ENCODE measurements at regions not wholly inside any gene's neighbourhood (a gene's known extent, or its start where the extent isn't known, plus 50 kb on each side); places are given as distances from the start of the nearest gene placed in this dataset.

- Mint-ChIP-seq H3K27me3 (ENCODE audit: low read depth, unreplicated experiment) (no peaks in the 10 kb centered on the region), H3K9me3 (ENCODE audit: unreplicated experiment) (peaks cover 2% of the 10 kb centered on the region), H3K36me3 (ENCODE audit: low read depth, unreplicated experiment) (no peaks in the 10 kb centered on the region), H3K27ac (ENCODE audit: unreplicated experiment) (no peak overlapping the region), H3K4me1 (ENCODE audit: low read depth, unreplicated experiment) (no peaks in the 10 kb centered on the region), H3K4me3 (ENCODE audit: unreplicated experiment) (no peak overlapping the region)
- Histone ChIP-seq H3K36me3 (ENCODE audit: insufficient read depth, low read length) (no peaks in the 10 kb centered on the region), H3K4me2 (ENCODE audit: low read length) (no peak overlapping the region), H3K9me3 (ENCODE audit: insufficient read depth, low read depth, low read length) (no peaks in the 10 kb centered on the region), H3K79me2 (ENCODE audit: insufficient read depth, low read length) (no peaks in the 10 kb centered on the region), H3K27ac (ENCODE audit: low read depth, low read length) (no peak overlapping the region), H3K4me3 (ENCODE audit: insufficient read depth, low read depth, low read length) (no peak overlapping the region), H2AFZ (ENCODE audit: low read depth, low read length) (no peak overlapping the region), H3K9ac (ENCODE audit: low read length) (no peak overlapping the region), H4K20me1 (ENCODE audit: insufficient read depth, low read length) (no peaks in the 10 kb centered on the region), H3K27me3 (ENCODE audit: insufficient read depth, low read length) (no peaks in the 10 kb centered on the region), H3K4me1 (ENCODE audit: insufficient read depth, low read length) (no peaks in the 10 kb centered on the region)
- FAIRE-seq (no peak), DNase-seq (ENCODE audit: low read depth) (no peak)
- TF ChIP-seq EZH2 (IDR thresholded peaks at IDR 0.05; ENCODE audit: insufficient read depth, low read length) (no peak), CTCF (IDR thresholded peaks at IDR 0.05; ENCODE audit: insufficient read depth, low read depth, low read length) (no peak)
Measured at GRCh38 chr3:5462086-5462485, 274.6 kb downstream of the EDEM1 start.

GRCh38 chr3:5463991-5464390, 276.5 kb downstream of the EDEM1 start:
- no peak for TF ChIP-seq EZH2 (IDR thresholded peaks at IDR 0.05; ENCODE audit: insufficient read depth, low read length)
- no peak for TF ChIP-seq CTCF (IDR thresholded peaks at IDR 0.05; ENCODE audit: insufficient read depth, low read depth, low read length)
- H3K4me3 ChIP-seq (ENCODE audit: insufficient read depth, low read depth, low read length): no peak overlapping the region
- H3K9ac ChIP-seq (ENCODE audit: low read length): no peak overlapping the region
- DNase-seq (ENCODE audit: low read depth): no peak
- H3K4me1 Mint-ChIP-seq (ENCODE audit: low read depth, unreplicated experiment): no peaks in the 10 kb centered on the region
- no peak overlapping the region for H2AFZ ChIP-seq (ENCODE audit: low read depth, low read length)
- H3K9me3 ChIP-seq (ENCODE audit: insufficient read depth, low read depth, low read length): no peaks in the 10 kb centered on the region
- H3K27ac ChIP-seq (ENCODE audit: low read depth, low read length): no peak overlapping the region
- no peaks in the 10 kb centered on the region for H3K79me2 ChIP-seq (ENCODE audit: insufficient read depth, low read length)
- H3K36me3 ChIP-seq (ENCODE audit: insufficient read depth, low read length): no peaks in the 10 kb centered on the region
- peaks cover 2% of the 10 kb centered on the region for H3K9me3 Mint-ChIP-seq (ENCODE audit: unreplicated experiment)
- H3K27me3 ChIP-seq (ENCODE audit: insufficient read depth, low read length): no peaks in the 10 kb centered on the region
- no peaks in the 10 kb centered on the region for H3K36me3 Mint-ChIP-seq (ENCODE audit: low read depth, unreplicated experiment)
- no peaks in the 10 kb centered on the region for H3K27me3 Mint-ChIP-seq (ENCODE audit: low read depth, unreplicated experiment)
- no peak overlapping the region for H3K27ac Mint-ChIP-seq (ENCODE audit: unreplicated experiment)
- no peaks in the 10 kb centered on the region for H3K4me1 ChIP-seq (ENCODE audit: insufficient read depth, low read length)
- H4K20me1 ChIP-seq (ENCODE audit: insufficient read depth, low read length): no peaks in the 10 kb centered on the region
- no peak overlapping the region for H3K4me3 Mint-ChIP-seq (ENCODE audit: unreplicated experiment)
- no peak overlapping the region for H3K4me2 ChIP-seq (ENCODE audit: low read length)
- no peak for FAIRE-seq

- H3K27ac ChIP-seq (ENCODE audit: low read depth, low read length): no peak overlapping the region
- TF ChIP-seq CTCF (IDR thresholded peaks at IDR 0.05; ENCODE audit: insufficient read depth, low read depth, low read length) (no peak), EZH2 (IDR thresholded peaks at IDR 0.05; ENCODE audit: insufficient read depth, low read length) (no peak)
- no peaks in the 10 kb centered on the region for H3K79me2 ChIP-seq (ENCODE audit: insufficient read depth, low read length)
- H3K36me3 Mint-ChIP-seq (ENCODE audit: low read depth, unreplicated experiment): no peaks in the 10 kb centered on the region
- H3K4me2 ChIP-seq (ENCODE audit: low read length): no peak overlapping the region
- FAIRE-seq (no peak), DNase-seq (ENCODE audit: low read depth) (no peak)
- H4K20me1 ChIP-seq (ENCODE audit: insufficient read depth, low read length): no peaks in the 10 kb centered on the region
- H3K27ac Mint-ChIP-seq (ENCODE audit: unreplicated experiment): no peak overlapping the region
- no peaks in the 10 kb centered on the region for H3K36me3 ChIP-seq (ENCODE audit: insufficient read depth, low read length)
- no peaks in the 10 kb centered on the region for H3K4me1 ChIP-seq (ENCODE audit: insufficient read depth, low read length)
- H3K27me3 Mint-ChIP-seq (ENCODE audit: low read depth, unreplicated experiment): no peaks in the 10 kb centered on the region
- peaks cover 2% of the 10 kb centered on the region for H3K9me3 Mint-ChIP-seq (ENCODE audit: unreplicated experiment)
- no peak overlapping the region for H3K4me3 Mint-ChIP-seq (ENCODE audit: unreplicated experiment)
- H3K4me1 Mint-ChIP-seq (ENCODE audit: low read depth, unreplicated experiment): no peaks in the 10 kb centered on the region
- H3K27me3 ChIP-seq (ENCODE audit: insufficient read depth, low read length): no peaks in the 10 kb centered on the region
- no peak overlapping the region for H3K4me3 ChIP-seq (ENCODE audit: insufficient read depth, low read depth, low read length)
- no peak overlapping the region for H3K9ac ChIP-seq (ENCODE audit: low read length)
- no peaks in the 10 kb centered on the region for H3K9me3 ChIP-seq (ENCODE audit: insufficient read depth, low read depth, low read length)
- no peak overlapping the region for H2AFZ ChIP-seq (ENCODE audit: low read depth, low read length)
Measured at GRCh38 chr3:5464649-5465048, 277.1 kb downstream of the EDEM1 start.
